HepG2 (cell line): ENCODE measurements at regions not wholly inside any gene's neighbourhood (a gene's known extent, or its start where the extent isn't known, plus 50 kb on each side); places are given as distances from the start of the nearest gene placed in this dataset.

Source experiments
- ATAC-seq: fragments of 200-7000 bp; cut with Tn5 transposase; 3 replicates; pipeline ENCODE4 v1.9.1; 2020; ENCODE audit warnings: mild to moderate bottlenecking, moderate library complexity
- BruUV-seq: library from RNA; stranded (reverse); fragments of 400-500 nt; replicated peaks from 2 replicates; lab custom pipeline; 2021; lab: Mats Ljungman, UMichigan
- CTCF ChIA-PET: fragments of 300-600 bp; formaldehyde crosslinking; extraction: SDS; loops from one replicate; lab custom pipeline; 2021; ENCODE audit warnings: low total read pairs, inconsistent platforms, low intra/inter-chr PET ratio; lab: Yijun Ruan, JAX
- POLR2A ChIA-PET: fragments of 350-600 bp; sonication (Branson Sonifier 250); formaldehyde crosslinking; loops from one replicate; lab custom pipeline; 2020; ENCODE audit warnings: antibody characterized with exemption, inconsistent platforms; lab: Yijun Ruan, JAX
- DNase-seq: peaks from one replicate; pipeline ENCODE4 v3.0.0-alpha.2; 2015; ENCODE audit warnings: low spot score
- FAIRE-seq: peaks from 3 replicates; lab custom pipeline; 2011; peaks lifted over from hg19 to GRCh38; lab: Jason Lieb, UNC
- H2AFZ ChIP-seq: one replicate; pipeline ENCODE4 v1.6.1; 2011; ENCODE audit warnings: low read length, inconsistent platforms
- H3K27ac ChIP-seq: fragments of 300-600 bp; 3 replicates; pipeline ENCODE4 v1.8.0; 2011; ENCODE audit warnings: mixed run types, mild to moderate bottlenecking, mixed read lengths, low read length, inconsistent platforms; ENCODE audit not compliant: insufficient read depth; ENCODE audit errors: extremely low read length
- H3K27me3 ChIP-seq, 2 experiments: fragments of 200-600 bp in 1 of 2; 2 replicates in 1 of 2; 3 replicates in 1 of 2; pipeline versions ENCODE4 v1.6.0 to v1.8.0; 2011; ENCODE audit warnings: low read length in 2 of 2, mild to moderate bottlenecking in 2 of 2, moderate library complexity in 2 of 2, inconsistent platforms in 1 of 2; ENCODE audit not compliant: insufficient read depth in 2 of 2, control insufficient read depth in 1 of 2
- H3K36me3 ChIP-seq, 2 experiments: fragments of 200-600 bp in 1 of 2; replicated peaks in 1 of 2; 2 replicates in 1 of 2; 3 replicates in 1 of 2; pipeline versions ENCODE4 v1.5.1 to v1.8.0; 2011; ENCODE audit warnings: low read length in 2 of 2, inconsistent platforms in 1 of 2; ENCODE audit not compliant: insufficient read depth in 2 of 2, control insufficient read depth in 1 of 2
- H3K4me1 ChIP-seq: 2 replicates; pipeline ENCODE4 v1.5.1; 2012; ENCODE audit warnings: low read length, inconsistent platforms; ENCODE audit not compliant: insufficient read depth
- H3K4me2 ChIP-seq: 2 replicates; pipeline ENCODE4 v1.6.0; 2011; ENCODE audit warnings: low read depth, low read length, inconsistent platforms
- H3K4me3 ChIP-seq, 3 experiments: fragments of 200-600 bp in 1 of 3; sonication (generic), shearing (Covaris generic) in 1 of 3; replicated peaks in 1 of 3; 2 replicates each; pipeline ENCODE4 v1.5.1; 2011 to 2016; ENCODE audit warnings: low read length in 3 of 3, inconsistent platforms in 2 of 3, low read depth in 2 of 3, mild to moderate bottlenecking in 2 of 3, control low read depth in 1 of 3, mixed read lengths in 1 of 3; ENCODE audit not compliant: insufficient read depth in 1 of 3
- H3K79me2 ChIP-seq: one replicate; pipeline ENCODE4 v1.6.1; 2011; ENCODE audit warnings: low read length, inconsistent platforms; ENCODE audit not compliant: insufficient read depth
- H3K9ac ChIP-seq: 2 replicates; pipeline ENCODE4 v1.6.0; 2011; ENCODE audit warnings: mild to moderate bottlenecking, low read depth, low read length, inconsistent platforms; ENCODE audit not compliant: insufficient read depth
- H3K9me3 ChIP-seq: 2 replicates; pipeline ENCODE4 v1.5.1; 2012; ENCODE audit warnings: mild to moderate bottlenecking, low read length
- H4K20me1 ChIP-seq: 2 replicates; pipeline ENCODE4 v1.6.0; 2011; ENCODE audit warnings: inconsistent platforms, mild to moderate bottlenecking, low read length, moderate library complexity; ENCODE audit not compliant: insufficient read depth
- FOXJ3 ChIP-seq: sonication (generic); formaldehyde crosslinking; IDR thresholded peaks from 2 replicates; pipeline ENCODE4 v1.4.0; 2020; ENCODE audit warnings: missing genetic modification reagents, mild to moderate bottlenecking, borderline replicate concordance
- GATAD1 ChIP-seq: IDR thresholded peaks from 2 replicates; pipeline ENCODE4 v1.6.1; 2016; ENCODE audit warnings: missing genetic modification reagents, missing compliant biosample characterization
- HMGXB4 ChIP-seq, 2 experiments: sonication (generic) in 1 of 2; formaldehyde crosslinking in 1 of 2; IDR thresholded peaks; 2 replicates each; pipeline versions ENCODE4 v1.4.0 to v1.6.1; 2018 to 2020; ENCODE audit warnings: missing genetic modification reagents in 2 of 2, borderline replicate concordance in 1 of 2, low read depth in 1 of 2, mild to moderate bottlenecking in 1 of 2, missing biosample characterization in 1 of 2
- MED13 ChIP-seq: sonication (generic); formaldehyde crosslinking; IDR thresholded peaks from 2 replicates; pipeline ENCODE4 v1.5.0; 2020; ENCODE audit warnings: missing genetic modification reagents
- MED8 ChIP-seq: sonication (generic); formaldehyde crosslinking; IDR thresholded peaks from 2 replicates; pipeline ENCODE4 v1.8.1; 2023; ENCODE audit warnings: mild to moderate bottlenecking, missing genetic modification reagents; ENCODE audit not compliant: insufficient replicate concordance
- PCBP2 ChIP-seq: fragments of 200-400 bp; formaldehyde crosslinking; optimal IDR thresholded peaks from 2 replicates; pipeline ENCODE3; 2018; ENCODE audit warnings: low read length, low read depth; ENCODE audit not compliant: poor library complexity, severe bottlenecking
- PLRG1 ChIP-seq: fragments of 450-650 bp; conservative IDR thresholded peaks from 2 replicates; pipeline ENCODE4 v1.6.1; 2016
- SATB2 ChIP-seq: sonication (generic); formaldehyde crosslinking; IDR thresholded peaks from 2 replicates; pipeline ENCODE4 v1.5.0; 2020; ENCODE audit warnings: missing genetic modification reagents
- TMF1 ChIP-seq: sonication (generic); formaldehyde crosslinking; IDR thresholded peaks from 2 replicates; pipeline ENCODE4 v1.8.1; 2022; ENCODE audit warnings: low read depth, missing genetic modification reagents
- ZFY ChIP-seq: sonication (generic); formaldehyde crosslinking; IDR thresholded peaks from 2 replicates; pipeline ENCODE4 v1.4.0; 2020; ENCODE audit warnings: missing genetic modification reagents
- ZNF143 ChIP-seq: sonication (generic); formaldehyde crosslinking; IDR thresholded peaks from 2 replicates; pipeline ENCODE4 v1.4.0; 2020; ENCODE audit warnings: missing genetic modification reagents
- ZNF430 ChIP-seq: sonication (generic); formaldehyde crosslinking; IDR thresholded peaks from 2 replicates; pipeline ENCODE4 v1.9.0; 2021; ENCODE audit warnings: mild to moderate bottlenecking, missing genetic modification reagents
- ZUFSP ChIP-seq: sonication (generic); formaldehyde crosslinking; IDR thresholded peaks from 2 replicates; pipeline ENCODE4 v1.9.0; 2021; ENCODE audit warnings: missing genetic modification reagents, mild to moderate bottlenecking, borderline replicate concordance
- WGBS: methylation state at CpG from one replicate; pipeline ENCODE4 v1.1.6; 2017; ENCODE audit warnings: low lambda C conversion rate; 5-methylcytosine and 5-hydroxymethylcytosine counted together
- in situ Hi-C: cut with HindIII; loops from 2 replicates; pipeline ENCODE4 v1.10.0; 2017; ENCODE audit warnings: low pct_unique_long_range_greater_than_20kb; ENCODE audit not compliant: extremely low pct_ligation_motif_present
- intact Hi-C: fragments of 100-400 bp; cut with micrococcal nuclease; formaldehyde crosslinking; loops from one replicate; pipeline ENCODE4 v1.10.0; 2022; ENCODE audit not compliant: unreplicated experiment

- no peak for TF ChIP-seq FOXJ3 (CRISPR knock-in tag)
- TF ChIP-seq ZFY (CRISPR knock-in tag): no peak
- TF ChIP-seq TMF1 (CRISPR knock-in tag): no peak
- TF ChIP-seq PCBP2: no peak
These were observed 100.6 kb upstream of the DUSP22 start (continued) for GRCh38 chr6:191487-192312.

- CTCF ChIA-PET: no interaction called here
- DNase-seq: no peak
- POLR2A ChIA-PET: interaction anchor here (1.2 kb wide), 1 partner anchor 26 kb away, joined by 3 read pairs; no protein-coding TSS in a partner anchor
- H2AFZ ChIP-seq: no peak overlapping the region
- FAIRE-seq: no peak
- WGBS: 63% methylated on average over 9 of the region's 9 CpGs
- H3K27ac ChIP-seq: no peak overlapping the region
- ATAC-seq: no peak
- intact Hi-C loops (no loop called here), in situ Hi-C loops (no loop called here)
- no peaks in the 10 kb centered on the region; a peak in 1 of 5 replicates for H3K27me3 ChIP-seq
- no peaks in the 10 kb centered on the region for H3K36me3 ChIP-seq
- H3K9ac ChIP-seq: no peak overlapping the region
- peaks cover 36% of the 10 kb centered on the region for H3K4me1 ChIP-seq
- no peaks in the 10 kb centered on the region for H3K79me2 ChIP-seq
- no peaks in the 10 kb centered on the region for H4K20me1 ChIP-seq
- H3K4me2 ChIP-seq: no peak overlapping the region
- H3K4me3 ChIP-seq: no peak overlapping the region
- H3K9me3 ChIP-seq: no peaks in the 10 kb centered on the region
- BruUV-seq: no TSS peak
- TF ChIP-seq ZNF430 (CRISPR knock-in tag): no peak
- TF ChIP-seq MED8 (CRISPR knock-in tag): no peak
- TF ChIP-seq ZUFSP (CRISPR knock-in tag): no peak
- TF ChIP-seq SATB2: no peak
- no peak for TF ChIP-seq HMGXB4 (CRISPR knock-in tag; IDR thresholded peaks at IDR 0.05; ENCODE audit: borderline replicate concordance in 1 of 2, low read depth in 1 of 2)
- TF ChIP-seq GATAD1 (CRISPR knock-in tag): no peak
- TF ChIP-seq ZNF143 (CRISPR knock-in tag): no peak
- no peak for TF ChIP-seq PLRG1
- no peak for TF ChIP-seq MED13 (CRISPR knock-in tag)
- TF ChIP-seq, all 625 proteins: peak for 0
These were observed 100.0 kb upstream of the DUSP22 start for GRCh38 chr6:192313-192664.
